ENCODE measurements at regions not wholly inside any gene's neighbourhood (a gene's known extent, or its start where the extent isn't known, plus 50 kb on each side); places are given as distances from the start of the nearest gene placed in this dataset.

DNA sequence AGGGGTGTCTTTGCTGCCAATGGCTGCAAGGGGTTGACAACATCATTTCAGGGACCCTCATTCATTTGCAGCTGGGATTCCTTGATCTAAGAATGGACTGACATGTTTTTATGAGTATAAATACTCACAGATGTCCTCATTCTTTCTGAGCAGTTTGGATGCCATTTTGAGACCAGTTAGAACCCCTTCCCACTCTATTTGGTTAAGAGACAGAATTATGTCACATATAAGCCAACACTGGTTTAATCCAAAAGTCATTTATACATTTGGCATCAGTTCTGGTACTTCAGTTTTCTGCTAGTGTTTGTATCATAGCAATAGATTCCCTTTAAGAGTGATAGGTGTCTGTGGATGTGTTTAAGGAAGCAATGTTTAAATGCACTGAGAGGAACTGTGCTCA, 248.8 kb downstream of the SAMD5 start (continued):
- TF ChIP-seq, protein P1, sequence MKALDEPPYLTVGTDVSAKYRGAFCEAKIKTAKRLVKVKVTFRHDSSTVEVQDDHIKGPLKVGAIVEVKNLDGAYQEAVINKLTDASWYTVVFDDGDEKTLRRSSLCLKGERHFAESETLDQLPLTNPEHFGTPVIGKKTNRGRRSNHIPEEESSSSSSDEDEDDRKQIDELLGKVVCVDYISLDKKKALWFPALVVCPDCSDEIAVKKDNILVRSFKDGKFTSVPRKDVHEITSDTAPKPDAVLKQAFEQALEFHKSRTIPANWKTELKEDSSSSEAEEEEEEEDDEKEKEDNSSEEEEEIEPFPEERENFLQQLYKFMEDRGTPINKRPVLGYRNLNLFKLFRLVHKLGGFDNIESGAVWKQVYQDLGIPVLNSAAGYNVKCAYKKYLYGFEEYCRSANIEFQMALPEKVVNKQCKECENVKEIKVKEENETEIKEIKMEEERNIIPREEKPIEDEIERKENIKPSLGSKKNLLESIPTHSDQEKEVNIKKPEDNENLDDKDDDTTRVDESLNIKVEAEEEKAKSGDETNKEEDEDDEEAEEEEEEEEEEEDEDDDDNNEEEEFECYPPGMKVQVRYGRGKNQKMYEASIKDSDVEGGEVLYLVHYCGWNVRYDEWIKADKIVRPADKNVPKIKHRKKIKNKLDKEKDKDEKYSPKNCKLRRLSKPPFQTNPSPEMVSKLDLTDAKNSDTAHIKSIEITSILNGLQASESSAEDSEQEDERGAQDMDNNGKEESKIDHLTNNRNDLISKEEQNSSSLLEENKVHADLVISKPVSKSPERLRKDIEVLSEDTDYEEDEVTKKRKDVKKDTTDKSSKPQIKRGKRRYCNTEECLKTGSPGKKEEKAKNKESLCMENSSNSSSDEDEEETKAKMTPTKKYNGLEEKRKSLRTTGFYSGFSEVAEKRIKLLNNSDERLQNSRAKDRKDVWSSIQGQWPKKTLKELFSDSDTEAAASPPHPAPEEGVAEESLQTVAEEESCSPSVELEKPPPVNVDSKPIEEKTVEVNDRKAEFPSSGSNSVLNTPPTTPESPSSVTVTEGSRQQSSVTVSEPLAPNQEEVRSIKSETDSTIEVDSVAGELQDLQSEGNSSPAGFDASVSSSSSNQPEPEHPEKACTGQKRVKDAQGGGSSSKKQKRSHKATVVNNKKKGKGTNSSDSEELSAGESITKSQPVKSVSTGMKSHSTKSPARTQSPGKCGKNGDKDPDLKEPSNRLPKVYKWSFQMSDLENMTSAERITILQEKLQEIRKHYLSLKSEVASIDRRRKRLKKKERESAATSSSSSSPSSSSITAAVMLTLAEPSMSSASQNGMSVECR (CRISPR knock-in tag; IDR thresholded peaks at IDR 0.05; ENCODE audit: borderline replicate concordance) = no peak

DNA sequence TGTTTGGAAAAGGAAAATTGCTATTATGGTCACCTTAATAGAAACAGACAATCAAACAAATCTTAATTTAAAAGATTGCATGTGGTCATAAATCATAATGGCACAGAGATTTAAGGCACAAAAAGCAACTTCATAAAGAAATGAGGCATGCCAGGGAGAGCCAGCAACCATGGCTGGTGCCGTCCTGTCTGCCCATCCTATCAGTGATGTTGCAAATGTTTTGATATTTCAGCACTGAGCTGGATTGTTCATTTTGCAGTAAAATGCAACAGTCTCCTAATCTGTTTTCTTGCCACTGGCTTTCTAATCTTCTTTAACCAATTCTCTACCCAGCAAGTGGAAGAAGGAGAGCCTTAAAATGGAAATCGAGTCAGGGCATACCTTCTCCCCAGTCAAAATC, 249.8 kb downstream of the SAMD5 start:
- no peak overlapping the region for H3K4me3 Mint-ChIP-seq
- ChIA-PET POLR2A (no interaction called here), CTCF (no interaction called here)
- DNase-seq (ENCODE audit: low spot score) (no peak), ATAC-seq (no peak)
- H3K27me3 Mint-ChIP-seq (ENCODE audit: low read depth) = no peaks in the 10 kb centered on the region
- TF ChIP-seq KAT7 (CRISPR knock-in tag; IDR thresholded peaks at IDR 0.05; ENCODE audit: borderline replicate concordance) = no peak
- TF ChIP-seq, protein P2, sequence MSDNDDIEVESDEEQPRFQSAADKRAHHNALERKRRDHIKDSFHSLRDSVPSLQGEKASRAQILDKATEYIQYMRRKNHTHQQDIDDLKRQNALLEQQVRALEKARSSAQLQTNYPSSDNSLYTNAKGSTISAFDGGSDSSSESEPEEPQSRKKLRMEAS (CRISPR knock-in tag; IDR thresholded peaks at IDR 0.05) = no peak
- no peak for TF ChIP-seq SP1 (CRISPR knock-in tag; conservative IDR thresholded peaks at IDR 0.05)
- TF ChIP-seq TCF7 (CRISPR knock-in tag; IDR thresholded peaks at IDR 0.05; ENCODE audit: low read depth) = no peak
- TF ChIP-seq, protein P3, sequence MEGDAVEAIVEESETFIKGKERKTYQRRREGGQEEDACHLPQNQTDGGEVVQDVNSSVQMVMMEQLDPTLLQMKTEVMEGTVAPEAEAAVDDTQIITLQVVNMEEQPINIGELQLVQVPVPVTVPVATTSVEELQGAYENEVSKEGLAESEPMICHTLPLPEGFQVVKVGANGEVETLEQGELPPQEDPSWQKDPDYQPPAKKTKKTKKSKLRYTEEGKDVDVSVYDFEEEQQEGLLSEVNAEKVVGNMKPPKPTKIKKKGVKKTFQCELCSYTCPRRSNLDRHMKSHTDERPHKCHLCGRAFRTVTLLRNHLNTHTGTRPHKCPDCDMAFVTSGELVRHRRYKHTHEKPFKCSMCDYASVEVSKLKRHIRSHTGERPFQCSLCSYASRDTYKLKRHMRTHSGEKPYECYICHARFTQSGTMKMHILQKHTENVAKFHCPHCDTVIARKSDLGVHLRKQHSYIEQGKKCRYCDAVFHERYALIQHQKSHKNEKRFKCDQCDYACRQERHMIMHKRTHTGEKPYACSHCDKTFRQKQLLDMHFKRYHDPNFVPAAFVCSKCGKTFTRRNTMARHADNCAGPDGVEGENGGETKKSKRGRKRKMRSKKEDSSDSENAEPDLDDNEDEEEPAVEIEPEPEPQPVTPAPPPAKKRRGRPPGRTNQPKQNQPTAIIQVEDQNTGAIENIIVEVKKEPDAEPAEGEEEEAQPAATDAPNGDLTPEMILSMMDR (IDR thresholded peaks at IDR 0.05) = no peak
- no peak for TF ChIP-seq ZNF423 (CRISPR knock-in tag; IDR thresholded peaks at IDR 0.05)
- no peak for TF ChIP-seq TEAD4 (CRISPR knock-in tag; IDR thresholded peaks at IDR 0.05)
- TF ChIP-seq, protein P4, sequence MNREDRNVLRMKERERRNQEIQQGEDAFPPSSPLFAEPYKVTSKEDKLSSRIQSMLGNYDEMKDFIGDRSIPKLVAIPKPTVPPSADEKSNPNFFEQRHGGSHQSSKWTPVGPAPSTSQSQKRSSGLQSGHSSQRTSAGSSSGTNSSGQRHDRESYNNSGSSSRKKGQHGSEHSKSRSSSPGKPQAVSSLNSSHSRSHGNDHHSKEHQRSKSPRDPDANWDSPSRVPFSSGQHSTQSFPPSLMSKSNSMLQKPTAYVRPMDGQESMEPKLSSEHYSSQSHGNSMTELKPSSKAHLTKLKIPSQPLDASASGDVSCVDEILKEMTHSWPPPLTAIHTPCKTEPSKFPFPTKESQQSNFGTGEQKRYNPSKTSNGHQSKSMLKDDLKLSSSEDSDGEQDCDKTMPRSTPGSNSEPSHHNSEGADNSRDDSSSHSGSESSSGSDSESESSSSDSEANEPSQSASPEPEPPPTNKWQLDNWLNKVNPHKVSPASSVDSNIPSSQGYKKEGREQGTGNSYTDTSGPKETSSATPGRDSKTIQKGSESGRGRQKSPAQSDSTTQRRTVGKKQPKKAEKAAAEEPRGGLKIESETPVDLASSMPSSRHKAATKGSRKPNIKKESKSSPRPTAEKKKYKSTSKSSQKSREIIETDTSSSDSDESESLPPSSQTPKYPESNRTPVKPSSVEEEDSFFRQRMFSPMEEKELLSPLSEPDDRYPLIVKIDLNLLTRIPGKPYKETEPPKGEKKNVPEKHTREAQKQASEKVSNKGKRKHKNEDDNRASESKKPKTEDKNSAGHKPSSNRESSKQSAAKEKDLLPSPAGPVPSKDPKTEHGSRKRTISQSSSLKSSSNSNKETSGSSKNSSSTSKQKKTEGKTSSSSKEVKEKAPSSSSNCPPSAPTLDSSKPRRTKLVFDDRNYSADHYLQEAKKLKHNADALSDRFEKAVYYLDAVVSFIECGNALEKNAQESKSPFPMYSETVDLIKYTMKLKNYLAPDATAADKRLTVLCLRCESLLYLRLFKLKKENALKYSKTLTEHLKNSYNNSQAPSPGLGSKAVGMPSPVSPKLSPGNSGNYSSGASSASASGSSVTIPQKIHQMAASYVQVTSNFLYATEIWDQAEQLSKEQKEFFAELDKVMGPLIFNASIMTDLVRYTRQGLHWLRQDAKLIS (CRISPR knock-in tag; IDR thresholded peaks at IDR 0.05; ENCODE audit: borderline replicate concordance) = no peak
- H3K27ac Mint-ChIP-seq = no peak overlapping the region
- H3K9me3 Mint-ChIP-seq = peaks cover 9% of the 10 kb centered on the region
- H3K36me3 Mint-ChIP-seq = no peaks in the 10 kb centered on the region
- no peaks in the 10 kb centered on the region for H3K4me1 Mint-ChIP-seq

DNA sequence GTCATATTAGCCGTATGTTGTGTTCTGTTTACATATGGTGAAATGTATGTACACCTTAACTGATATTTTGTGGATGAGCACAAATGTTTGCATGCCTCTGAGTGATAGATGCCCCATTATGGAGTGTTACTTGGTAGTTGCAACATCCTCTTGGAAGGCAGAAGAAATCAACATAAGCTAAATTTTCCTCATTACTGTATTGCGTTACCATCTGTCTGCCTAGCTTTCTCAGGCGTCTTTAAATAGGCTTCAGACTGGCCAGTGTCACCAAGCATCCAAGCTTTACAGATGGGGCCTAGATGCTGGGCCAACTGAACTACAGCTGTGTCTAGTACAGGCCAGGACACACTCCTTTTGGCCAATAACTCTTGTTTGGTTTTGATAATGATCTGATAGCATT, 250.6 kb downstream of the SAMD5 start:
- ChIA-PET POLR2A (no interaction called here), CTCF (no interaction called here)
- Mint-ChIP-seq H3K27ac (no peak overlapping the region), H3K4me3 (no peak overlapping the region), H3K27me3 (ENCODE audit: low read depth) (no peaks in the 10 kb centered on the region), H3K4me1 (no peaks in the 10 kb centered on the region), H3K36me3 (no peaks in the 10 kb centered on the region), H3K9me3 (peaks cover 9% of the 10 kb centered on the region)
- DNase-seq (ENCODE audit: low spot score) = no peak
- no peak for TF ChIP-seq ZNF396 (CRISPR knock-in tag; IDR thresholded peaks at IDR 0.05; ENCODE audit: borderline replicate concordance)
- TF ChIP-seq, protein P5, sequence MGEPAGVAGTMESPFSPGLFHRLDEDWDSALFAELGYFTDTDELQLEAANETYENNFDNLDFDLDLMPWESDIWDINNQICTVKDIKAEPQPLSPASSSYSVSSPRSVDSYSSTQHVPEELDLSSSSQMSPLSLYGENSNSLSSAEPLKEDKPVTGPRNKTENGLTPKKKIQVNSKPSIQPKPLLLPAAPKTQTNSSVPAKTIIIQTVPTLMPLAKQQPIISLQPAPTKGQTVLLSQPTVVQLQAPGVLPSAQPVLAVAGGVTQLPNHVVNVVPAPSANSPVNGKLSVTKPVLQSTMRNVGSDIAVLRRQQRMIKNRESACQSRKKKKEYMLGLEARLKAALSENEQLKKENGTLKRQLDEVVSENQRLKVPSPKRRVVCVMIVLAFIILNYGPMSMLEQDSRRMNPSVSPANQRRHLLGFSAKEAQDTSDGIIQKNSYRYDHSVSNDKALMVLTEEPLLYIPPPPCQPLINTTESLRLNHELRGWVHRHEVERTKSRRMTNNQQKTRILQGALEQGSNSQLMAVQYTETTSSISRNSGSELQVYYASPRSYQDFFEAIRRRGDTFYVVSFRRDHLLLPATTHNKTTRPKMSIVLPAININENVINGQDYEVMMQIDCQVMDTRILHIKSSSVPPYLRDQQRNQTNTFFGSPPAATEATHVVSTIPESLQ (CRISPR knock-in tag; IDR thresholded peaks at IDR 0.05) = no peak
- TF ChIP-seq, protein P6, sequence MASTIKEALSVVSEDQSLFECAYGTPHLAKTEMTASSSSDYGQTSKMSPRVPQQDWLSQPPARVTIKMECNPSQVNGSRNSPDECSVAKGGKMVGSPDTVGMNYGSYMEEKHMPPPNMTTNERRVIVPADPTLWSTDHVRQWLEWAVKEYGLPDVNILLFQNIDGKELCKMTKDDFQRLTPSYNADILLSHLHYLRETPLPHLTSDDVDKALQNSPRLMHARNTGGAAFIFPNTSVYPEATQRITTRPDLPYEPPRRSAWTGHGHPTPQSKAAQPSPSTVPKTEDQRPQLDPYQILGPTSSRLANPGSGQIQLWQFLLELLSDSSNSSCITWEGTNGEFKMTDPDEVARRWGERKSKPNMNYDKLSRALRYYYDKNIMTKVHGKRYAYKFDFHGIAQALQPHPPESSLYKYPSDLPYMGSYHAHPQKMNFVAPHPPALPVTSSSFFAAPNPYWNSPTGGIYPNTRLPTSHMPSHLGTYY (CRISPR knock-in tag; IDR thresholded peaks at IDR 0.05) = no peak
- no peak for TF ChIP-seq TEAD4 (CRISPR knock-in tag; IDR thresholded peaks at IDR 0.05)
- TF ChIP-seq HMGA2 (CRISPR knock-in tag; IDR thresholded peaks at IDR 0.05) = no peak
- no peak for ATAC-seq
